H9 (cell line): ENCODE measurements at regions not wholly inside any gene's neighbourhood (a gene's known extent, or its start where the extent isn't known, plus 50 kb on each side); places are given as distances from the start of the nearest gene placed in this dataset.
"Not testable (repeated sequence)": the region's sequence is repeated elsewhere in the genome, so short reads cannot be mapped to it uniquely, and the experiment has no call there.

ENCODE experiments used
- DNase-seq: peaks from one replicate; pipeline ENCODE4 v3.0.0-alpha.2; 2017
- H2AFZ ChIP-seq: one replicate; pipeline ENCODE4 v1.6.1; 2013; ENCODE audit warnings: mild to moderate bottlenecking, low read length, control low read depth, moderate library complexity
- H2AK5ac ChIP-seq: 2 replicates; pipeline ENCODE4 v1.6.1; 2013; ENCODE audit warnings: low read length, control low read depth, mixed read lengths; ENCODE audit not compliant: insufficient read length
- H2BK120ac ChIP-seq: one replicate; pipeline ENCODE4 v1.6.1; 2013; ENCODE audit warnings: low read depth, mild to moderate bottlenecking, low read length, control low read depth, inconsistent platforms; ENCODE audit not compliant: poor library complexity, severe bottlenecking
- H2BK12ac ChIP-seq: 2 replicates; pipeline ENCODE4 v1.6.1; 2013; ENCODE audit warnings: low read length, control low read depth, mixed read lengths, low read depth; ENCODE audit not compliant: insufficient read length
- H2BK15ac ChIP-seq: 2 replicates; pipeline ENCODE4 v1.6.1; 2013; ENCODE audit warnings: low read depth, low read length, control low read depth
- H2BK20ac ChIP-seq: one replicate; pipeline ENCODE4 v1.6.1; 2013; ENCODE audit warnings: low read depth, mild to moderate bottlenecking, low read length, control low read depth, inconsistent platforms; ENCODE audit not compliant: poor library complexity, severe bottlenecking
- H2BK5ac ChIP-seq: 2 replicates; pipeline ENCODE4 v1.6.1; 2013; ENCODE audit warnings: low read length, control low read depth, mixed read lengths; ENCODE audit not compliant: insufficient read length
- H3K14ac ChIP-seq: 2 replicates; pipeline ENCODE4 v1.6.1; 2013; ENCODE audit warnings: low read length, control low read depth; ENCODE audit not compliant: insufficient read depth
- H3K18ac ChIP-seq: 2 replicates; pipeline ENCODE4 v1.6.1; 2013; ENCODE audit warnings: low read depth, mild to moderate bottlenecking, mixed read lengths, low read length, control low read depth; ENCODE audit not compliant: insufficient read length
- H3K23ac ChIP-seq: 2 replicates; pipeline ENCODE4 v1.6.1; 2013; ENCODE audit warnings: low read length, control low read depth, mixed read lengths, low read depth; ENCODE audit not compliant: insufficient read length
- H3K23me2 ChIP-seq: 2 replicates; pipeline ENCODE4 v1.6.1; 2013; ENCODE audit warnings: low read depth, mild to moderate bottlenecking, mixed read lengths, low read length, control low read depth; ENCODE audit not compliant: insufficient read length, poor library complexity, severe bottlenecking
- H3K27ac ChIP-seq: 2 replicates; pipeline ENCODE4 v1.5.1; 2013; ENCODE audit warnings: low read length, control low read depth, mixed read lengths, low read depth; ENCODE audit not compliant: insufficient read length
- H3K27me3 ChIP-seq: 2 replicates; pipeline ENCODE4 v1.6.1; 2013; ENCODE audit warnings: low read length, control low read depth, inconsistent platforms; ENCODE audit not compliant: insufficient read depth
- H3K4ac ChIP-seq: 2 replicates; pipeline ENCODE4 v1.6.1; 2013; ENCODE audit warnings: low read depth, mild to moderate bottlenecking, control low read depth, inconsistent platforms, low read length, moderate library complexity
- H3K4me1 ChIP-seq: 2 replicates; pipeline ENCODE4 v1.6.1; 2013; ENCODE audit warnings: low read length, control low read depth, inconsistent platforms; ENCODE audit not compliant: insufficient read depth
- H3K4me2 ChIP-seq: 2 replicates; pipeline ENCODE4 v1.6.1; 2013; ENCODE audit warnings: low read length, control low read depth, mixed read lengths; ENCODE audit not compliant: insufficient read length, insufficient read depth
- H3K56ac ChIP-seq: 2 replicates; pipeline ENCODE4 v1.6.1; 2013; ENCODE audit warnings: low read depth, mild to moderate bottlenecking, mixed read lengths, low read length, control low read depth; ENCODE audit not compliant: insufficient read length
- H3K79me1 ChIP-seq: 2 replicates; pipeline ENCODE4 v1.6.1; 2013; ENCODE audit warnings: low read depth, mild to moderate bottlenecking, moderate library complexity, low read length, control low read depth, inconsistent platforms; ENCODE audit not compliant: insufficient read depth, poor library complexity, severe bottlenecking
- H3K79me2 ChIP-seq: 2 replicates; pipeline ENCODE4 v1.6.1; 2013; ENCODE audit warnings: low read length, control low read depth, inconsistent platforms; ENCODE audit not compliant: insufficient read depth
- H3K9ac ChIP-seq: 2 replicates; pipeline ENCODE4 v1.6.1; 2013; ENCODE audit warnings: low read length, control low read depth, mixed read lengths; ENCODE audit not compliant: insufficient read length; ENCODE audit errors: extremely low read depth
- H3K9me3 ChIP-seq: one replicate; pipeline ENCODE4 v1.6.1; 2013; ENCODE audit warnings: low read depth, low read length, inconsistent platforms; ENCODE audit not compliant: control insufficient read depth
- H3T11ph ChIP-seq: one replicate; pipeline ENCODE4 v1.6.1; 2013; ENCODE audit warnings: mild to moderate bottlenecking, low read length, control low read depth, inconsistent platforms
- H4K20me1 ChIP-seq: one replicate; pipeline ENCODE4 v1.6.1; 2013; ENCODE audit not compliant: control insufficient read depth, insufficient read length, insufficient read depth
- H4K5ac ChIP-seq: 2 replicates; pipeline ENCODE4 v1.6.1; 2013; ENCODE audit warnings: low read depth, mild to moderate bottlenecking, mixed read lengths, low read length, control low read depth; ENCODE audit not compliant: insufficient read length
- H4K8ac ChIP-seq: replicated peaks from 2 replicates; pipeline ENCODE4 v1.6.1; 2013; ENCODE audit warnings: low read length, control low read depth, mixed read lengths, low read depth; ENCODE audit not compliant: insufficient read length
- H4K91ac ChIP-seq: 2 replicates; pipeline ENCODE4 v1.6.1; 2013; ENCODE audit warnings: low read depth, mild to moderate bottlenecking, moderate library complexity, mixed read lengths, low read length, control low read depth; ENCODE audit not compliant: insufficient read length
- H3K27ac Mint-ChIP-seq, 3 experiments: 2 replicates in 2 of 3; 3 replicates in 1 of 3; pipeline ENCODE4 v1.8.0; 2020 to 2021; ENCODE audit warnings: mixed read lengths in 3 of 3, mild to moderate bottlenecking in 1 of 3, moderate library complexity in 1 of 3
- H3K27me3 Mint-ChIP-seq: 2 replicates; pipeline ENCODE4 v1.8.0; 2021; ENCODE audit warnings: low read depth, mild to moderate bottlenecking, moderate library complexity, mixed read lengths
- H3K36me3 Mint-ChIP-seq, 3 experiments: 2 replicates in 2 of 3; 3 replicates in 1 of 3; pipeline ENCODE4 v1.8.0; 2020 to 2021; ENCODE audit warnings: low read depth in 3 of 3, mixed read lengths in 3 of 3; ENCODE audit not compliant: insufficient read depth in 1 of 3
- H3K4me1 Mint-ChIP-seq, 2 experiments: 2 replicates each; pipeline ENCODE4 v1.8.0; 2020; ENCODE audit warnings: mixed read lengths in 2 of 2
- H3K4me3 Mint-ChIP-seq, 2 experiments: 2 replicates in 1 of 2; 3 replicates in 1 of 2; pipeline ENCODE4 v1.8.0; 2020 to 2021; ENCODE audit warnings: mild to moderate bottlenecking in 2 of 2, mixed read lengths in 2 of 2, moderate library complexity in 1 of 2
- H3K9me3 Mint-ChIP-seq, 2 experiments: 2 replicates in 1 of 2; 3 replicates in 1 of 2; pipeline ENCODE4 v1.8.0; 2020; ENCODE audit warnings: mild to moderate bottlenecking in 2 of 2, mixed read lengths in 2 of 2, moderate library complexity in 1 of 2
- WGBS: extraction: QIAGEN DNeasy Blood & Tissue Kit; methylation state at CpG from one replicate; pipeline ENCODE4 v1.1.7; 2013; ENCODE audit warnings: missing lambda C conversion rate, low lambda C conversion rate, mixed read lengths; ENCODE audit not compliant: insufficient read length; ENCODE audit errors: extremely low coverage; 5-methylcytosine and 5-hydroxymethylcytosine counted together

DNA sequence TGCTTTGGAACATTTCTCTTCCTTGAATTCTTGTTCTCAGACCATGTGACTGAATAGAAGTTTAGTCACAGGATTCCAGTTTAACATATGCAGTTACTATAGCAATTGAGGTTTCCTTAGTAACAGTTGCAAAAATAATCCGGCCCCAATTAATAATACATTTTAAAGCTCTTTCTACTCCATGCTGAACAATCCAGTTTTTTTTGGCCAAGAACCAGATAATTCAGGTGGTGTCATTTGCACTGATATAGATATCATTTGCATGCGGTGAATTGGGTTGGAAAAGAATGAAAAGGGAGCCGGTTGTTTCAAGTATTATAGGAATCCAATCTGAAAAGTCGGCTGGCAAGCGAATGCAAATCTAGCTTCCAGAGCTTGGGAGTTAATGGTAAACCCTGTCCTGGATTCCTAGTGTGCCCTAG, 3073.1 kb downstream of the RPIA start:
- H4K20me1 ChIP-seq, H3K79me1 ChIP-seq, H3K9me3 ChIP-seq, H3K18ac ChIP-seq, H3K36me3 Mint-ChIP-seq, H3K27ac Mint-ChIP-seq, H3K14ac ChIP-seq, H3K27ac ChIP-seq, DNase-seq, H2BK15ac ChIP-seq, H3K4me3 Mint-ChIP-seq, H4K91ac ChIP-seq, H4K8ac ChIP-seq, H2BK20ac ChIP-seq, H2BK5ac ChIP-seq, H3K56ac ChIP-seq, H3K4me1 ChIP-seq, H3K9ac ChIP-seq, H3K4ac ChIP-seq, H2AFZ ChIP-seq, H3K23ac ChIP-seq, H2BK120ac ChIP-seq, H3K27me3 ChIP-seq, H3T11ph ChIP-seq, H3K79me2 ChIP-seq, H4K5ac ChIP-seq, H2AK5ac ChIP-seq, H3K4me2 ChIP-seq, H2BK12ac ChIP-seq, H3K27me3 Mint-ChIP-seq, H3K23me2 ChIP-seq: not testable (repeated sequence)
- WGBS = no CpG with 5 or more reads among the region's 5 CpGs
- Mint-ChIP-seq H3K4me1 (peaks cover 3 to 12% of the 10 kb centered on the region in 2 experiments; a peak in 1 of 4 replicates), H3K9me3 (peaks cover 38 to 55% of the 10 kb centered on the region in 2 experiments)

GRCh38 chr2:91765018-91765754, 3073.7 kb downstream of the RPIA start:
- H3K27ac Mint-ChIP-seq, H2AFZ ChIP-seq, H3K18ac ChIP-seq, H4K8ac ChIP-seq, H3K4me1 ChIP-seq, H3K27ac ChIP-seq, H2BK5ac ChIP-seq, H4K5ac ChIP-seq, H4K91ac ChIP-seq, H2AK5ac ChIP-seq, H3K27me3 Mint-ChIP-seq, H2BK12ac ChIP-seq, H3K4me2 ChIP-seq, H3K14ac ChIP-seq, H2BK20ac ChIP-seq, H2BK15ac ChIP-seq, H2BK120ac ChIP-seq, H3K9ac ChIP-seq, H3K23ac ChIP-seq, H3K79me1 ChIP-seq, H3K79me2 ChIP-seq, H3K56ac ChIP-seq, H3K9me3 ChIP-seq, H3K4ac ChIP-seq, H3K36me3 Mint-ChIP-seq, H4K20me1 ChIP-seq, H3K4me3 Mint-ChIP-seq, H3K27me3 ChIP-seq, H3T11ph ChIP-seq, DNase-seq, H3K23me2 ChIP-seq: not testable (repeated sequence)
- Mint-ChIP-seq H3K9me3 (peaks cover 38 to 54% of the 10 kb centered on the region in 2 experiments), H3K4me1 (peaks cover 4 to 12% of the 10 kb centered on the region in 2 experiments; a peak in 1 of 4 replicates)
- no CpG with 5 or more reads among the region's 7 CpGs for WGBS
